NCI-H526 treated with DMSO at 0.1 percent for 48 hours (cell line): ENCODE measurements at regions not wholly inside any gene's neighbourhood (a gene's known extent, or its start where the extent isn't known, plus 50 kb on each side); places are given as distances from the start of the nearest gene placed in this dataset.
"Not testable (repeated sequence)": the region's sequence is repeated elsewhere in the genome, so short reads cannot be mapped to it uniquely, and the experiment has no call there.

Experiments used
- DNase-seq: peaks from one replicate; lab custom pipeline; 2025; lab: John Stamatoyannopoulos, UW

DNA sequence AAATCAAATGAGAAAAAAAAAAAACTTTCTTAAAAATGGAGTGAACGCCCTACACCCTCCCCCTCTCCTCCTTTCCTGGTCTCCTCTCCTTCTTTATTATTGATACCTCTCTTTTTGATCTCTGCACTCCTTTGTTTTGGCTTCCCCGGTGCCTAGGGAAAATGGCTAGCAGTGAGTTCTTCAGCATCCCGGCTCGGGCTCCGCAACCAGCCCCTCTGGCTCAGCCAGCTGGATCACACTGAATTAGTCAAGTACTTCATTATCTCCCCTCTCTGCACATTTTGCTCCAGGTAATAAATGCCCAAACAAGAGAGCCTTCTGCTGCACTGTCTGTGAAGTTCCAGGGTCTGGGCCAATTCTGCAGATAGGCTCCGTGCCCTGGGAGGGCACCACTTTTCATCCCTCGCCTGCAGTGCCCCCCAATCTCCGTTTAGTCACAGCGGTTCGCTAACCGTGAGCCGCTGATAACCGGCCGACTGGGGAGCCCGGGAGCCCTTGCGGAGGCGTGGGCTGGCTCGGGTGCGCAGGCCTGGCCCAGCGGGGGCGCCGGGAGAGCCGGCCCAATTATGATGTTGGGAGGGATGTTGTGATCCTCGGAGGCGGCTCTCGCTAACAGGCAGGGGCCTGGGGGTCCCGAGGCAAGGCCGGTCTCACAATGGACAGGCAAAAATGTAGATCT is 301.9 kb downstream of the TFAP2A start:
- no peak for DNase-seq

DNA sequence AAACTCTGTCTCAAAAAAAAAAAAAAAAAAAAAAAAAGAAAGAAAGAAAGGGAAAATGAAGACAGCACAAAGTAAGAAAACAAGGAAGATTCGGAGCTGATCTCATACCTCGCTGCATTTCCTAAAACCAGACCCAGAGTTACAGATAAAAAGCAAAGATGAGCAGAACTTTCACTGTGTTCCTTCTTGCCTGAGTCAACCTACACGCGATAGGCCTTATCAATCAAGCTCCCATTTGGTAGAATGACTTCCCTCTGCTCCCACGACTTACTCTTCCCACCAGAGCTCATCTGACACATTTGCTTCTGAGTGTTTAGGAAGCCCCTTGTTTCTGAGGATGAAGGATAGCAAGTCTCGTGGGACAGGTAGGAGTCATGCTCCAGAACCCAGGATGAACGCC is 302.9 kb downstream of the TFAP2A start:
- DNase-seq, result no peak

DNA sequence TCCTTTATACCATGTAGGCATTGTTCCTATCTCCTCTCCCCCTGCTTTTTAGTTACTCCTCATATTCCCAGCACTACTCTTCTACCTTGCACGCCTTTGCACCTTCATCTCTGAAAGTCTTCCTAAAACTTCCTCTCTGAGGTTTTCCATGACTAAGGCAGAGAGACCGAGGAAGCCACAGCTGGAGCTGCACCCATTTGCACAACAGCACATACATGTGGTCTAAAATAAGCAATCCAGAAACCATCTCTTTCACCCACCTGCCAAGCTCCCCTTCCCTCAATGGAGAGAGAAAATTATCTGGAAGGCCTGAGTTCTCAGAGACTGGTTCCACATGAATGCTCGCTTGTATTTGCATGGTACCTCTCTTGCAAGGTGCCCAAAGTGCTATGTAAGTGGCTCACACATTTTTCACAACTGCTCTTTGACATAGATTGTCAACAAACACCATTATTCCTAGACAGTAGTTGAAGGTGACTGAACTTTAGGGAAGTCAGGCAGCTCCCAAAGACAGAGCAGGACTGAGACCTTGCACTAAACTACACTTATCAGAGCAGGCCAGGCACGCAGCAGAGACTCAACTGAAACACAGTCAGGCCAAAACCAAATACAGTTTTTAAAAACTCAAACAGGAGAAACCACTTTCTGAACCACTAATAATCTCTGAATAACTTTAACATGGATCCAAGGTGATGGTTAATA is 313.2 kb downstream of the TFAP2A start:
- peak; percentile 73 for DNase-seq

DNA sequence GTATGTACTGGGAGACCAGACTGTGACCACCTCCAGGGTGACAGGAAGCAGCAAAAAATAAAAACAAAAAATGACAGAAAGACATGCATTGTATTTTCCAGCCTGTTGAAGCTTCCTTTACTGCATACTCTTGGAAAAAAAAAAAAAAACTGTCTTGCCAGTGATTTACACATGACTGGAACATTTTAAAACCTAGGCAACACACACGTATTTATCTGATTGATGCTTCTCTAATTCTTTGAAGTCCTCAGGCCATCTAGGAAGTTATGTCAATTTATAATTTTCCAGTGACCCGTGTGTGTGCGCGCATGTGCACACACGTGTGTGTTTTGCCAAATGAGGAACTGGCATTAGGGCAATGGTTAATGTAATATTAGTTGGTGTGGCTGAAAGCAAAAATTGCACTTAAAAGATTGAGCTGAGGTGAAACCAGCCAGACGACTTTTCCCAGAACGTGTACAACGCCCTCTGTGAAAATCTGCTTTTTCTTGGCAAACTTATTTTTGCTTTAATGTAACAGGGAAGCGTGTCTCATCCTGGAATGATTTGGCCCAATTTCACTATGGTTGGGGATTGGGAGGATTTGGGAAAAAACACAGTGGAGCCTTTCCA is 315.2 kb downstream of the TFAP2A start:
- no peak for DNase-seq

GRCh38 chr6:10098756-10099528 is 315.9 kb downstream of the TFAP2A start:
- peak; percentile 63 for DNase-seq

GRCh38 chr6:10093282-10093681 is 321.6 kb downstream of the TFAP2A start:
- DNase-seq, result no peak

DNA sequence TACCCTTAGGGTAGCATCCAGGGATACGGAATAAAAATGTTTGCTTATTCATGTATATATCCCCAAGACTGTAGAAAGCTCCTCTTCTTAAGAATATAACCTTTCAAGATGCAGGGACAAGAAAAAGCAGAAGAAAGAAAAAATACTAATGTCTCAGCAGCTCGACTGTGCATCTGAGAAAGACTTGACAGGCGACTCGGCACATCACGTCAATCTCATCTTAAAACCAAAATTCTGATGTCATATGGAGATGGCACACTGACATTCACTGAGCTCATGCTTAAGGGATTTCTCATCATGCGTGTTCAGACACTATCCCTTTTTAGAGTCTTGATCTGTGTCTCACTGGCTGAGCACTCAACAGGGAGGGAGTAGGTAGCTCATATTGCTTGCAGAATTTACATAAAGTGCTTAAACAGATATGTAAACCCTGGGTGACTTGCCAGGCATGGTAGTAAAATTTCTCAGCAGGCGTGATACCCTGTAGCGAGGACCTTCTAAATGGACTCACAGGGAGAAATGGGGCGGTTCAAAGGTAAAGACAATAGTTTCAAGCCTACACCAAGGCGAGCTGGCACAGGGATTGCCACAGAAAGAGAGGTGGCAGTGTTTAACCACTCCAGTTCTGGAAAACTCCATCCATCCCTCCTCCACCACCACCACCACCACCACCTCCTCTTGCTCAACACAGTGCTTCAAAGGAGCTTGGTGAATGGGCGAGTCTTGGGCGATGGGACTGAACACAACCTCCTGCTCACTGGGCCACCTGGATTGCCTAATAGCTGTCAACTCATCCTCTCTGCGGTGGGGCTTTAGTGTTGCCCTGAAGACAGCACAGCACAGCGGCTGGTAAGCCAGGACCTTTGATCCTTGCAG is 330.5 kb downstream of the TFAP2A start:
- peak; percentile 87 for DNase-seq

DNA sequence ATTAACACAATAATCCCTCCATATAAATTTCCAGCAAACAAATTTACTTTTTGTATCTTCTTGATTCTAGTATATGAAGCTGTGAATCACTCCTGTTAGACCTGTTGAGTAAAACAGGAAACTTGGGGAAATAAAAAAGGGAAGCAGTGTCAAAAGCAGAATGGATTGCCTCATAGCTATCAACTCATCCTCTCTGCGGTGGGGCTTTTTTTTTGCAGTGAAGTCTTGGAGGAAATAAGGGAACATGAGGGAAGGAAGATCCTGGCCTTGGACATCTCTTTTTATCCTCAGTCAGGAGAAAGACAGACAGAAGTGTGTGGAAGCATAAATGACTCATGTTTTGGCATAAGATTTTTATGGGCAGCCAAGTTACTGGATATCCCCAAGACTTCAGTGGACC is 332.5 kb downstream of the TFAP2A start:
- DNase-seq, result no peak

GRCh38 chr6:10081957-10082356 is 332.9 kb downstream of the TFAP2A start:
- no peak for DNase-seq

- no peak for DNase-seq
Observed at GRCh38 chr6:10081075-10081474, 333.8 kb downstream of the TFAP2A start.

- DNase-seq, result no peak
Observed at GRCh38 chr6:10080561-10080960, 334.3 kb downstream of the TFAP2A start.

DNA sequence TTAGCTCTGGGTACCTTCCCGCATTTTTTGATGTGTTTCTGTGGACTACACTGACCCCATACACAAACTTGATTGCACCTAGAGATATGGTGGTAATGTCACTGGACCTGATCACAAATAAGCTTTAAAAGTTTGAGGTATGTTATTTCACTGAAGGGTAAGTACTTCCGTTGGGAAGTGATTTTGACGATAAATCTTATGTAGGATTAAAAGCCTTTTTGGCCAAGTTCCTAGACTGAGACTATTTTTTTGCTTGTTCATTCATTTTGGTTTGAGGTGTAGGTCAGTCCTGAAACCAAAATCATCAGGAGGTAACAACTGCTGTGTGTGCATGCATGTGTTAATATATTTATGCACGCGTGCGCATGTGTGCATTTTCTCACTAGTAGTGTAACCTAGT is 336.3 kb downstream of the TFAP2A start:
- DNase-seq, result no peak

- not testable (repeated sequence) for DNase-seq
Observed at GRCh38 chr6:10074726-10075125, 340.1 kb downstream of the TFAP2A start.

- DNase-seq, result no peak
Observed at GRCh38 chr6:10073341-10073740, 341.5 kb downstream of the TFAP2A start.

GRCh38 chr6:10071631-10072220 is 343.1 kb downstream of the TFAP2A start:
- peak; percentile 75 for DNase-seq

GRCh38 chr6:10060004-10060403 is 354.9 kb downstream of the TFAP2A start:
- DNase-seq, result no peak

- DNase-seq, result no peak
Observed at GRCh38 chr6:10054672-10055071, 360.2 kb downstream of the TFAP2A start.

- no peak for DNase-seq
Observed at GRCh38 chr6:10051283-10051682, 363.6 kb downstream of the TFAP2A start.

GRCh38 chr6:10048370-10049297 is 366.2 kb downstream of the TFAP2A start:
- no peak for DNase-seq

GRCh38 chr6:10042280-10042679 is 372.6 kb downstream of the TFAP2A start:
- DNase-seq, result no peak
